AG04449 (cell line): ENCODE measurements at regions not wholly inside any gene's neighbourhood (a gene's known extent, or its start where the extent isn't known, plus 50 kb on each side); places are given as distances from the start of the nearest gene placed in this dataset.
A peak's percentile ranks its signal among the peaks of the same experiment; 100 is the strongest.
"Not testable (repeated sequence)": the region's sequence is repeated elsewhere in the genome, so short reads cannot be mapped to it uniquely, and the experiment has no call there.

Experiments
- CTCF ChIA-PET: fragments of 350-600 bp; formaldehyde crosslinking; extraction: SDS; loops from one replicate; lab custom pipeline; 2021; ENCODE audit warnings: antibody characterized with exemption; lab: Yijun Ruan, JAX
- POLR2A ChIA-PET: fragments of 400-600, 350-600 bp; formaldehyde crosslinking; extraction: SDS; loops from one replicate; lab custom pipeline; 2020; ENCODE audit warnings: antibody characterized with exemption, inconsistent platforms; lab: Yijun Ruan, JAX
- DNase-seq: peaks from one replicate; pipeline ENCODE4 v3.0.0-alpha.2; 2010; ENCODE audit warnings: low read depth, low spot score
- H3K4me3 ChIP-seq: 2 replicates; pipeline ENCODE4 v1.5.1; 2011; ENCODE audit warnings: low read depth, mild to moderate bottlenecking, control low read depth, low read length
- CTCF ChIP-seq: IDR thresholded peaks from one replicate; pipeline ENCODE4 v1.5.1; 2011; ENCODE audit warnings: mild to moderate bottlenecking, moderate library complexity, low read length, control low read depth, inconsistent platforms; ENCODE audit not compliant: insufficient read depth; ENCODE audit errors: missing control alignments

GRCh38 chr3:194871143-194871863 is 185.6 kb downstream of the FAM43A start:
- TF ChIP-seq CTCF = no peak
- POLR2A ChIA-PET = interaction anchor here (0.7 to 1.1 kb wide), 2 partner anchors 57 to 185 kb away, joined by 3 to 5 read pairs; no protein-coding TSS in a partner anchor
- DNase-seq = peak; percentile 45
- CTCF ChIA-PET = interaction anchor here (1.4 kb wide), 1 partner anchor 236 kb away, joined by 5 read pairs; no protein-coding TSS in a partner anchor
- H3K4me3 ChIP-seq = no peak overlapping the region

- ChIA-PET POLR2A (interaction anchor here (0.7 to 1.1 kb wide), 2 partner anchors 57 to 186 kb away, joined by 3 to 5 read pairs; no protein-coding TSS in a partner anchor), CTCF (interaction anchor here (1.4 kb wide), 1 partner anchor 235 kb away, joined by 5 read pairs; no protein-coding TSS in a partner anchor)
- TF ChIP-seq CTCF = no peak
- DNase-seq = no peak
- no peak overlapping the region for H3K4me3 ChIP-seq
Observed at GRCh38 chr3:194871864-194872668, 186.4 kb downstream of the FAM43A start.

GRCh38 chr3:194872669-194872977 is 186.9 kb downstream of the FAM43A start:
- DNase-seq = peak; percentile 40
- CTCF ChIA-PET = interaction anchor here (1.2 kb wide), 1 partner anchor 13 kb away, joined by 3 read pairs; no protein-coding TSS in a partner anchor
- TF ChIP-seq CTCF = no peak
- POLR2A ChIA-PET = no interaction called here
- no peak overlapping the region for H3K4me3 ChIP-seq

- CTCF ChIA-PET = interaction anchor here (0.8 to 1.2 kb wide), 2 partner anchors 12 to 234 kb away, joined by 3 read pairs; no protein-coding TSS in a partner anchor
- DNase-seq, POLR2A ChIA-PET, H3K4me3 ChIP-seq: not testable (repeated sequence)
Observed at GRCh38 chr3:194873474-194873873, 187.8 kb downstream of the FAM43A start.

GRCh38 chr3:194874206-194874605 is 188.5 kb downstream of the FAM43A start:
- no peak for DNase-seq
- H3K4me3 ChIP-seq = no peak overlapping the region
- CTCF ChIA-PET = interaction anchor here (0.8 kb wide), 1 partner anchor 233 kb away, joined by 3 read pairs; no protein-coding TSS in a partner anchor
- POLR2A ChIA-PET = no interaction called here
- TF ChIP-seq CTCF = no peak

- CTCF ChIA-PET = no interaction called here
- POLR2A ChIA-PET = no interaction called here
- no peak overlapping the region for H3K4me3 ChIP-seq
- no peak for TF ChIP-seq CTCF
- no peak for DNase-seq
Observed at GRCh38 chr3:194874783-194875182, 189.1 kb downstream of the FAM43A start.
